ENCODE measurements at regions not wholly inside any gene's neighbourhood (a gene's known extent, or its start where the extent isn't known, plus 50 kb on each side); places are given as distances from the start of the nearest gene placed in this dataset.
"Not testable (repeated sequence)": the region's sequence is repeated elsewhere in the genome, so short reads cannot be mapped to it uniquely, and the experiment has no call there.

DNA sequence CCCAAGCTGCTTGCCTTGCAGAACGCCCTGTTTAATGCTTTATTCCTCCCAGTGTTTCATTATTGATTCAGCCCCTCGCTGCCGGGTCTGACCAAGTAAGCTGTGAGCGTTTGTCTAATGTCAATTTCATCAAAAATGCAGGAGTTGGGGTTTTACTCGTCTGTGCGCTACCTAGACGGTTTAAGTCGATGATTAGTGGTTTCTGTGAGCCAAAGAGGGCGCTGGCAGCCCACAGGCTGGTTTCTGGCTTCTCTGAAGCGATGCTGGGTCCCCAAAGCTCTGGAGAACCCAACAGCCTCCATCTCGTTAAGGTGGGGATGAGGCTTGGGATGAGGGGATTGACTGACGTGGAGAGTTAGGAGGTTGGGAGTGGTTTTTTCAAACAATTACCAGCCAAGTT, 102.9 kb downstream of the SYF2 start:
- H3K9ac ChIP-seq (ENCODE audit: low read length), result no peak overlapping the region
- H3K36me3 ChIP-seq (ENCODE audit: insufficient read depth, low read length), result no peaks in the 10 kb centered on the region
- no peaks in the 10 kb centered on the region for H3K4me1 ChIP-seq (ENCODE audit: insufficient read depth, low read length)
- H3K27me3 ChIP-seq (ENCODE audit: control insufficient read depth in 1 of 2, insufficient read depth in 2 of 2, low read length in 2 of 2), result no peaks in the 10 kb centered on the region
- H3K4me3 ChIP-seq (ENCODE audit: low read depth in 1 of 2, low read length in 2 of 2), result no peak overlapping the region
- H3K9me3 ChIP-seq (ENCODE audit: low read length), result no peaks in the 10 kb centered on the region
- no peak overlapping the region for H3K27ac ChIP-seq (ENCODE audit: low read depth, low read length)

DNA sequence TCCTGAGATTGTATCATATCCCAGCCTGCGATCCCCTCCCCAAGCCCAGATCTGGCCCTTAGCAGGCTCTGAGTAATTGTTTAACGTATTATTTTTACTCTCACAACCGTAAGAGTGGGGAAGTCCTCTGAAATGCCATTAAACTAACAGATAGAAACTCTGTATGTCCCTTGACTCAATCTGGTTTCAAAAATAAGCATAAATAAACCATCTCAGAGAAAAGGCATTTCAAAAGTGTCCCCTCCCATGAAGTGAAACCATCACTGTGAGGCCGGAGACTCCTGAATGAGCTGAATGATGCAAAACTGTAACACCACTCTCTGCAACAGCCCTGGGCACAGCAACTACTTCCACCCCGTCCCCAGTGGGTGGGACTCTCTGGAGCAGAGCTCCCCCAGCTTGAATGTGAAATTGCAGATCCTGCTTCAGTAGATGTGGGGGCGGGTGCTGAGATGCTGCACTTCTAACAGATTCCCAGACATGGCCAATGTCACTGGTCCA, 104.1 kb downstream of the SYF2 start:
- Histone ChIP-seq H3K4me1 (ENCODE audit: insufficient read depth, low read length) (no peaks in the 10 kb centered on the region), H3K27ac (ENCODE audit: low read depth, low read length) (no peak overlapping the region), H3K9me3 (ENCODE audit: low read length) (no peaks in the 10 kb centered on the region), H3K4me3 (ENCODE audit: low read depth in 1 of 2, low read length in 2 of 2) (no peak overlapping the region), H3K36me3 (ENCODE audit: insufficient read depth, low read length) (no peaks in the 10 kb centered on the region), H3K27me3 (ENCODE audit: control insufficient read depth in 1 of 2, insufficient read depth in 2 of 2, low read length in 2 of 2) (no peaks in the 10 kb centered on the region), H3K9ac (ENCODE audit: low read length) (no peak overlapping the region)

DNA sequence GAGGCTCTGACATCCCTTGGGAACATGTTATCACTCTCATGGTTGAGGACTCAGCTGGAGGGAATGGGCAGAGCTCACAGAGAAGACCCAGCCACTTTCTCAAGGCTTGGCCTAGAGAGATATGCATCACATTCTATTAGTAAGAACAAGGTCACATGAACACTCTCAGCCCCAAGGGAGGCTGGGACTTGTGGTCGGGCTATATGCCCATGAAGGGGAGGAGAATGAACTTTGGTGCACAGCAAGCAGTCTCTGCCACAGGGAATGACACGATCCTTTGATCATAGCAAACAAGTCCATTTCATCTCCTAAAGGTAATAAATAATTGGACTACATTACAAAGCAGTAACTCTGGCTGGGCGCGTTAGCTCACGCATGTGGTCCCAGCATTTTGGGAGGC, 105.7 kb downstream of the SYF2 start:
- Histone ChIP-seq H3K4me3 (ENCODE audit: low read depth in 1 of 2, low read length in 2 of 2) (no peak overlapping the region), H3K9ac (ENCODE audit: low read length) (no peak overlapping the region), H3K4me1 (ENCODE audit: insufficient read depth, low read length) (no peaks in the 10 kb centered on the region), H3K36me3 (ENCODE audit: insufficient read depth, low read length) (no peaks in the 10 kb centered on the region), H3K27ac (ENCODE audit: low read depth, low read length) (no peak overlapping the region), H3K27me3 (ENCODE audit: control insufficient read depth in 1 of 2, insufficient read depth in 2 of 2, low read length in 2 of 2) (no peaks in the 10 kb centered on the region), H3K9me3 (ENCODE audit: low read length) (no peaks in the 10 kb centered on the region)

DNA sequence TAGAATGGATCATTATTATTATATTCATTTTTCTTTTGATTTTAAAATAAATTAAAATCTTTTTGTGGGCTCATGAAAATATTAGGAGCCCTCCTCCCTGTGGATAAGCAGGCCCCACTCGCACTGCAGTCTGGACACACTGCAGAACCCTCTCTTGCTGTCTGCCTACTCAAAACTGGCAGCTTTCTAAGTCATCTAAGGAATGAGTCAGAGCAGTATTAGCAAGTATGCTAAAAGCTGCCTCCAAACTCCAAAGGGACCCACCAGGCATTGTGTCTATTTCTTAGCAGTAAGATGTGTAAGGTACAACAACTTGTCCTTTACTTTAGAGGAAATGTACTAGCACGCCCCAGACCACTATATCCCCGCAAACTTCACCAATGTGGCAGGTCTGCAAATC, 108.8 kb downstream of the SYF2 start:
- Histone ChIP-seq H3K27ac (ENCODE audit: low read depth, low read length) (no peak overlapping the region), H3K36me3 (ENCODE audit: insufficient read depth, low read length) (no peaks in the 10 kb centered on the region), H3K9ac (ENCODE audit: low read length) (no peak overlapping the region), H3K27me3 (ENCODE audit: control insufficient read depth in 1 of 2, insufficient read depth in 2 of 2, low read length in 2 of 2) (no peaks in the 10 kb centered on the region), H3K4me1 (ENCODE audit: insufficient read depth, low read length) (no peaks in the 10 kb centered on the region), H3K9me3 (ENCODE audit: low read length) (no peaks in the 10 kb centered on the region), H3K4me3 (ENCODE audit: low read depth in 1 of 2, low read length in 2 of 2) (no peak overlapping the region)

GRCh38 chr1:25122747-25123146, 109.6 kb downstream of the SYF2 start:
- Histone ChIP-seq H3K9me3 (ENCODE audit: low read length) (no peaks in the 10 kb centered on the region), H3K36me3 (ENCODE audit: insufficient read depth, low read length) (no peaks in the 10 kb centered on the region), H3K4me1 (ENCODE audit: insufficient read depth, low read length) (no peaks in the 10 kb centered on the region), H3K4me3 (ENCODE audit: low read depth in 1 of 2, low read length in 2 of 2) (no peak overlapping the region), H3K9ac (ENCODE audit: low read length) (no peak overlapping the region), H3K27ac (ENCODE audit: low read depth, low read length) (no peak overlapping the region), H3K27me3 (ENCODE audit: control insufficient read depth in 1 of 2, insufficient read depth in 2 of 2, low read length in 2 of 2) (no peaks in the 10 kb centered on the region)

DNA sequence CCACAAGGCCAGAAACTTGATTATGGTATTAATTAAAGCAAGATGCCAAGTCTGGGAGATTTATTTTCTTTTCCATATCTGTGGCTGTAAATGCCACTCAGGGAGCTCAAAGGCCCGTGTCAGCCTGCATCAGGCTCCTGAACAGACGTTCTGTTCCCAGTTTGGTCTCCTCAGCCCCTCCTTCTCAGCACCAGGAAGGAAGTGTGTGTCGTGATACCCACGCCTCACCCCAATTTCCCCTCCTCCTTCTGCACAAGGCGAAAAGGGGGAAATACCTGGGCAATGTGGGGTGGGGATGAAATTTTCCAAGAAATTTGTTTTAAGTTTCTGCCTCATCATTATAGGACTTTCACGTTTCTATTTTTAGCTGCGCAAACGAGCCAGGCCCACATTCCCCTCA, 112.0 kb downstream of the SYF2 start:
- no peak overlapping the region for H3K9ac ChIP-seq (ENCODE audit: low read length)
- H3K27ac ChIP-seq (ENCODE audit: low read depth, low read length), result no peak overlapping the region

DNA sequence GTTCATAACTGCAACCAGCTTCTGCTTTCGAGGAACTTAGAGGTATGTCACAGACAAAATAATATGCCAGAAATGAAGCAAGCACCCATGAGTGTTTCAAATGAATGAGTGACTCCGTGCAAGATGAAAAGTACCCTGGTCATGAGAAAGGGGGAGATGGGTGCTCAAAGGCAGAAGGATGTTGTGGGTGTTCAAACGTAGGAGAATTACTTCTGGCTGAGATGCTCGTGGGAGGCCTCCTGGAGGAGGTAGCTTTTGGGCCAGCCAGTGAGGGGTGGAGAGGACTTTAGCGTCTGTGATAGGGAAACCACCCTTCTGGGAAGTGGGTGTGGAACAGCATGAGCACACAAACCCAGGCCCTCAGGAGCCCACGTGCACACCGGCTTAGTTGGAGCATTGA, 113.8 kb downstream of the SYF2 start:
- Histone ChIP-seq H3K4me1 (ENCODE audit: insufficient read depth, low read length) (no peaks in the 10 kb centered on the region), H3K36me3 (ENCODE audit: insufficient read depth, low read length) (no peaks in the 10 kb centered on the region)

More for the DNA sequence above, 112.0 kb downstream of the SYF2 start:
- Histone ChIP-seq H3K36me3 (ENCODE audit: insufficient read depth, low read length) (no peaks in the 10 kb centered on the region), H3K4me1 (ENCODE audit: insufficient read depth, low read length) (no peaks in the 10 kb centered on the region), H3K9me3 (ENCODE audit: low read length) (no peaks in the 10 kb centered on the region), H3K4me3 (ENCODE audit: low read depth in 1 of 2, low read length in 2 of 2) (no peak overlapping the region), H3K27me3 (ENCODE audit: control insufficient read depth in 1 of 2, insufficient read depth in 2 of 2, low read length in 2 of 2) (no peaks in the 10 kb centered on the region)

GRCh38 chr1:25117233-25117823, 115.0 kb downstream of the SYF2 start:
- Histone ChIP-seq H3K4me1 (ENCODE audit: insufficient read depth, low read length) (no peaks in the 10 kb centered on the region), H3K4me3 (ENCODE audit: low read depth in 1 of 2, low read length in 2 of 2) (no peak overlapping the region), H3K9me3 (ENCODE audit: low read length) (no peaks in the 10 kb centered on the region), H3K36me3 (ENCODE audit: insufficient read depth, low read length) (no peaks in the 10 kb centered on the region), H3K9ac (ENCODE audit: low read length) (no peak overlapping the region), H3K27ac (ENCODE audit: low read depth, low read length) (no peak overlapping the region), H3K27me3 (ENCODE audit: control insufficient read depth in 1 of 2, insufficient read depth in 2 of 2, low read length in 2 of 2) (no peaks in the 10 kb centered on the region)

More for the DNA sequence above, 113.8 kb downstream of the SYF2 start:
- H3K9ac ChIP-seq (ENCODE audit: low read length), result no peak overlapping the region
- no peak overlapping the region for H3K27ac ChIP-seq (ENCODE audit: low read depth, low read length)
- H3K27me3 ChIP-seq (ENCODE audit: control insufficient read depth in 1 of 2, insufficient read depth in 2 of 2, low read length in 2 of 2), result no peaks in the 10 kb centered on the region
- no peaks in the 10 kb centered on the region for H3K9me3 ChIP-seq (ENCODE audit: low read length)
- H3K4me3 ChIP-seq (ENCODE audit: low read depth in 1 of 2, low read length in 2 of 2), result no peak overlapping the region

DNA sequence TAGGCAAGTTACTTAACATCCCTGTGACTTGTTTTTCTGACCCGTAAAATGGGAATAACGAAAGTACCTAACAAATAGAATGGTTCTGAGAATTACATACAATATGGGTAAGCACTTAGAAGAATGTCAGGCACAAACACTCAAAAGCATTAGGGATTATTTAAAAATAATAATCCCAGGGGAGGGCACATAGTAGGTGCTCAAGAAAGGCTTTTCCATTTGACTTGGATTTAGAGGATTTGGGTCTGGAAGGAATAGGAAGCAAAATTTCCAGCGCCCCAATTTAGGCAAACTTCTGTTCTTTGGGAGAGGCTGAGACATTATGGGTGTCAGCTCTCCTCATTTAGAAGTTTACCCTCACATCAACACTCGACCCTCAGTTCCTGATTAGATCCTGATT, 115.5 kb downstream of the SYF2 start:
- no peak overlapping the region for H3K9ac ChIP-seq (ENCODE audit: low read length)
- H3K4me3 ChIP-seq (ENCODE audit: low read depth in 1 of 2, low read length in 2 of 2), result no peak overlapping the region
- no peaks in the 10 kb centered on the region for H3K9me3 ChIP-seq (ENCODE audit: low read length)
- no peaks in the 10 kb centered on the region for H3K4me1 ChIP-seq (ENCODE audit: insufficient read depth, low read length)
- no peaks in the 10 kb centered on the region for H3K27me3 ChIP-seq (ENCODE audit: control insufficient read depth in 1 of 2, insufficient read depth in 2 of 2, low read length in 2 of 2)
- no peaks in the 10 kb centered on the region for H3K36me3 ChIP-seq (ENCODE audit: insufficient read depth, low read length)
- no peak overlapping the region for H3K27ac ChIP-seq (ENCODE audit: low read depth, low read length)

- H3K9me3 ChIP-seq (ENCODE audit: low read length); H3K4me1 ChIP-seq (ENCODE audit: insufficient read depth, low read length); H3K27ac ChIP-seq (ENCODE audit: low read depth, low read length); H3K27me3 ChIP-seq (ENCODE audit: control insufficient read depth in 1 of 2, insufficient read depth in 2 of 2, low read length in 2 of 2); H3K4me3 ChIP-seq (ENCODE audit: low read depth in 1 of 2, low read length in 2 of 2); H3K36me3 ChIP-seq (ENCODE audit: insufficient read depth, low read length); H3K9ac ChIP-seq (ENCODE audit: low read length): not testable (repeated sequence)
Measured at GRCh38 chr1:25116117-25116516, 116.2 kb downstream of the SYF2 start.

- no peaks in the 10 kb centered on the region for H3K36me3 ChIP-seq (ENCODE audit: insufficient read depth, low read length)
- no peaks in the 10 kb centered on the region for H3K4me1 ChIP-seq (ENCODE audit: insufficient read depth, low read length)
- H3K27me3 ChIP-seq (ENCODE audit: control insufficient read depth in 1 of 2, insufficient read depth in 2 of 2, low read length in 2 of 2), result no peaks in the 10 kb centered on the region
- H3K9me3 ChIP-seq (ENCODE audit: low read length), result no peaks in the 10 kb centered on the region
- H3K4me3 ChIP-seq (ENCODE audit: low read depth in 1 of 2, low read length in 2 of 2), result no peak overlapping the region
- no peak overlapping the region for H3K9ac ChIP-seq (ENCODE audit: low read length)
- no peak overlapping the region for H3K27ac ChIP-seq (ENCODE audit: low read depth, low read length)
Measured at GRCh38 chr1:25113731-25114130, 118.6 kb downstream of the SYF2 start.

DNA sequence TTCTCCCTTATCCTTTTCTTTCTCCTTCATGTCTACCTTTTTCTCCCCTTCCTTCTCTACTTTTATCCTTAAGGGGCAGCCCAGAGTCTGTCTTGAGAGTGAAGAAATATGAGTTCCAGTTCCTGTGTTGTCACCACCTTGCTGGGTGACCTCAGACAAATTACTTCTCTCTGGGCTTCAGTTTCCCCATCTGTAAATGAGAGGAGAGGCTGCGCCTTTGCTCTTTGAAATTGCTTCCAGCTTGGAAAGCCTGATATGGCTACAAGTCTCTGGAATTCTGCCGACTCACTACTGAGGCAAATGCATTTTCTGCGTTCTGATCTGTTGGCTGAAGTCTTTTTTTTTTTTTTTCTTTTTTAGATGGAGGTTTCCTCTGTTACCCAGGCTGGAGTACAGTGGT, 119.2 kb downstream of the SYF2 start:
- Histone ChIP-seq H3K27ac (ENCODE audit: low read depth, low read length) (no peak overlapping the region), H3K9me3 (ENCODE audit: low read length) (no peaks in the 10 kb centered on the region), H3K27me3 (ENCODE audit: control insufficient read depth in 1 of 2, insufficient read depth in 2 of 2, low read length in 2 of 2) (no peaks in the 10 kb centered on the region), H3K36me3 (ENCODE audit: insufficient read depth, low read length) (no peaks in the 10 kb centered on the region), H3K4me1 (ENCODE audit: insufficient read depth, low read length) (no peaks in the 10 kb centered on the region), H3K9ac (ENCODE audit: low read length) (no peak overlapping the region), H3K4me3 (ENCODE audit: low read depth in 1 of 2, low read length in 2 of 2) (no peak overlapping the region)
